HUDEP-2 (cell line): ENCODE measurements at regions not wholly inside any gene's neighbourhood (a gene's known extent, or its start where the extent isn't known, plus 50 kb on each side); places are given as distances from the start of the nearest gene placed in this dataset.

ENCODE experiments used
- DNase-seq, 76 experiments: peaks; one replicate each; lab custom pipeline; 2025; ENCODE audit not compliant: unreplicated experiment in 76 of 76; lab: John Stamatoyannopoulos, UW

GRCh38 chr18:41553716-41554115, 401.3 kb upstream of the PIK3C3 start:
- DNase-seq: no peak

GRCh38 chr18:41548521-41549260, 406.3 kb upstream of the PIK3C3 start:
- no peak for DNase-seq

- no peak for DNase-seq
Measured at GRCh38 chr18:41545091-41545888, 409.7 kb upstream of the PIK3C3 start.

DNA sequence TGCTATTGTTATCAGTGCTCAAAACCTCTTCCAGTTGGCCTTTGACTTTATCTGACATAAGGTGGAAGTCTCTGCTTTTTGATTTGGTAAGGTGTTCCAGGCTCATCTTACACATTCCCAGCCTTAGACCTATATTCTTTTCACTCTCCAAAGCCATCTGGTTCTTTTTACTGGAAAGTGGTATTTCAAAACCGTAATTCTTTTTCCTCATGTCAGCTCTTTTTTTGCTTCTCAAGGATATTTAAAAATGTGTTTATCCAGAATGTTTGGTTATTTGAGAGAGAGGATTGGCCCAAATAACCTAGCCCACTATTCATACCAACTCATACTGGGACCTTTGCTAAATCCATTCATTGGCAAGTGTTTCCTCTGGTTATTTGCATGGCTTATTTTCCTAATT, 411.2 kb upstream of the PIK3C3 start:
- no peak for DNase-seq

DNA sequence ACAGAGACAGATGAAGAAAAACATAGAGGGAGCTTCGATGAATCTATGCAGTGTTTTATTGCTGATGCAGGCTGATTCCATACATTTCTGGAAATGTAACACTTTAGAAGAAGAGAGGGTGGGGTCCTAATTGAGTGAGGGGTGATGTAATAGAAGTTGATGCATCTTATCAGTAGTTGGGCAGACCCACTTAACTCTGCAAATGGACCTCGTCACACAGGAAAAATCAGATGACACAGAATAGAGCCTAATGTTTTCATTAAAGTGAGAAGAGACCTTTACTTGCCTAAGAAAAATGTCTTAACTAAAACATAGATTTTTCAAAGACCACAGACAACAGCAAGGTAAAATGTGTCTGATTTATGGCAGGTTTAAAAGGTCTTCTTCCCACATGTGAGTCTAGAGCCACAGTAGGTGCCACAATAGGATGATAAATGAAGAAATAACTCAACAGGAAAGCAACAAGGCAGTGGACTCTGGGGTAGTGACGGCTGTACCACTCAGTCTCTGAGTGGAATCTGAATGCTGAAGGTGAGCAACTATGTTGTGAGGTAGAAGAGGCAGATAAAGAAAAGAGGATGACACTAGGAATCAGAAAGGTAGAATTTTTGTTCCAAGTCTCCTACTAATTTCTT, 414.7 kb upstream of the PIK3C3 start:
- DNase-seq: no peak

- DNase-seq: no peak
Measured at GRCh38 chr18:41538751-41539150, 416.3 kb upstream of the PIK3C3 start.

GRCh38 chr18:41537666-41538065, 417.4 kb upstream of the PIK3C3 start:
- DNase-seq: no peak

GRCh38 chr18:41532344-41533086, 422.5 kb upstream of the PIK3C3 start:
- no peak for DNase-seq

- DNase-seq: no peak
Measured at GRCh38 chr18:41530970-41531369, 424.1 kb upstream of the PIK3C3 start.

DNA sequence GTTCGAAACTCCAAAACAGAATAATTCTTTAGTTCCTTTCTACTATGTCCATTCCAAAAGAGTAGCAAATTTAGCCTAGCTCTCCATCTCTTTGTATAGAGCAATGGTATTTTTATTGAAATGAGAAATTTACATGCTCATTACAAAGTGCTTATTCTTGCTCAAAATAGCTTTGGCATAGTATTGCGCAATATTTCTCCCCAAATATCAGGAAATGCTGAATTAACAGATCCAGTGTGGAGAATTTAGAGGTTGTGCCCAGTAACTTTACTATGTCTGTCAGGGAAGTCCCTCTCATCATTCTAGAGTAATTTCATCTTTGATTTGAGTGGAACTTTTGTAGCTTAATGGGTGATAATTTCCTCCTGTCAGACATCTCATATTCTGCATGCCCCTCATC, 425.9 kb upstream of the PIK3C3 start:
- no peak for DNase-seq

DNA sequence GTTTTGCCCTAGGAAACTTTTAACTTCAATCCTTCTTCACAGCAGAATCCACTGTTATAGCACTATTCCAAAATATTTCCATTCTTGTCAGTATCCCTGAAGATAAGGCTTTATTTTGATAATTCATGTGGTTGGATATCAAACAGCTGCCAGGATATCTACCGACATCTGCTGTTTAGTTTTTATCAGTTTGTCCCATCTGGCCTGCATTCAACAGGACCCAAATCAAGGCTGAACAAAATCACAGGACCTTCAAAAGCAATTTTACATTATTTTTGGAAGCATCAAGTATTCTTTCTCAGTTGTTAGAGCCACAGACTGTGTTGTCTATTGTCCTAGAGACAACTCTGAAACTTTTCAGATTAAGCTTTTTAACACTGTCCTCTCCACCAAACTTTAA, 429.0 kb upstream of the PIK3C3 start:
- DNase-seq: no peak

GRCh38 chr18:41524674-41525470, 430.2 kb upstream of the PIK3C3 start:
- DNase-seq: no peak

DNA sequence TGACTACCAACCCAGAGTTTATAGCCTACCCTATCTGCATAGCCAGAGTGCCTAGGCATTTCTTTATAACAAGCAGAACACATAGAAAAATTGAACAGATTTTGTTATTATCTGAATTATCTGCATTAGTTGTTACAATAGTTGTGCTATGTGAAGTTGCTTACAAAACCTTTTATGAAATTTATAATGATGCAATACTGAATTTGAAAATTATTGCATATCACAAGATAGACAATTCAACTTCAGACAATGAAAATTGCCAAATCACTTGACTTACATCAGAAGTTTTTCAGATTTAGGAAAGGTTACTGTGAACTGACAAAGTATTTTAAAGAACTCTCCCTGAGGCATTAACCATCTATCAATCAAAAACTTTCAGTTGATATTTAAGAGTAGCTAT, 437.9 kb upstream of the PIK3C3 start:
- no peak for DNase-seq

DNA sequence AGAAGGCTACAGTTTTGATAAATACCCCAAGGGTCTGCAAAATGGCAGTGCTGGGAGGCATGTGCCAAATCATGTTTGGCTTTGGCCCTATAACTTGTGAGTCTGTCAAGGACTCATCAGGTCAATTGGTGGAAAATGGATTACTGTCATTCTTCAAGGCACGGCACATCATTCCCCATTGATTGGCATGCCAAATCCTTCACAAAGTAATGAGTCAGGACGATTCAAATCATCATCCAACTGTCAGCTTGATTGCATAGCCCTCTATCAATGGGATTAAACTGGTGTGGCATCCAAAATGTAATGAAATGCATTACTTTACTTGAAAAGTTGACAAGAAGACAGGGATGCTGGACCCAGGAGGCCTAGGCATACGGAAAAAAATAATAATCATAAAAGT, 441.6 kb upstream of the PIK3C3 start:
- no peak for DNase-seq

- no peak for DNase-seq
Measured at GRCh38 chr18:41504316-41504715, 450.7 kb upstream of the PIK3C3 start.

- no peak for DNase-seq
Measured at GRCh38 chr18:41501848-41502247, 453.2 kb upstream of the PIK3C3 start.

DNA sequence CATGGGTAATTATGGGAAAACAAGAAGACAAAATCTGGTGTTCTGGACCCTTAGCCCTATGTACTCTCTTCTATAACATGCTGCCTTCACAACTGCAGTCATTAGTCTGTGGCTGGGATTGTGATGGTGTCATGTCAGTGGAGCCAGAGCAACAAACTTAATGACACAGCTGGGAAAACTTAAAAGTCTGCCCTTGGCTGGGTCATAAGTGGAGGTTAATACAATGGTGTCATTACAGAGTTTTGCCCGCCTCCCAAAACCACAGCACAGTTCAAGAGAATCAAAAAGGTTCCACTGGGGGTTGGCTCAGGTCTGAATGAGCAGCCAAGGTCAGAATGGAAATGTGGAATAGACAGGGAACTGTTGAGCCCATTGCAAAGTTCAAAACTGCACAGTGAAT, 455.7 kb upstream of the PIK3C3 start:
- no peak for DNase-seq

DNA sequence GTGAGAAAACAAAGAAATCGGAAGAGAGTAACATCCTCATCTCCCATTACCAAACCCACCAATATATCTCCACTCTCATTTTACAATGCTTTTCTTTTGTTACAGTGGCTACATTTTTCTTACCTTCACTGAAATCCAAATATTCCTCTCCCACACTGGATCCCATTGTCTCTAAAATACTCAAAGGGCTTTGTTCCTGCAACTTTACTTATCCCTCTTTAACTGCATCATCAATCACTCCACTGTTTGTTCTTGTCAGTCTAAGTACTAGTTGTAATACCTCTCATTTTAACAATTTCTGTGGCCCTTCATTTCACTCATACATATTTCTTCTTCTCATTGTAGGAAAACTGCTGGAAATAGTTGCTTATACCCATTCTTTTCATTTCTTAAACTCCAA, 464.2 kb upstream of the PIK3C3 start:
- DNase-seq: no peak

- DNase-seq: no peak
Measured at GRCh38 chr18:41486575-41486974, 468.5 kb upstream of the PIK3C3 start.

GRCh38 chr18:41484069-41484468, 471.0 kb upstream of the PIK3C3 start:
- no peak for DNase-seq
